Osteoblast (primary cell): ENCODE measurements at regions not wholly inside any gene's neighbourhood (a gene's known extent, or its start where the extent isn't known, plus 50 kb on each side); places are given as distances from the start of the nearest gene placed in this dataset.

ENCODE experiments used
- DNase-seq: peaks from one replicate; pipeline ENCODE4 v3.0.0; 2011; ENCODE audit warnings: low spot score, mixed read lengths; ENCODE audit not compliant: insufficient read length; ENCODE audit errors: missing footprints
- H2AFZ ChIP-seq: 2 replicates; pipeline ENCODE4 v1.6.0; 2011; ENCODE audit warnings: mild to moderate bottlenecking, low read length
- H3K27ac ChIP-seq: 2 replicates; pipeline ENCODE4 v1.5.1; 2011; ENCODE audit warnings: mild to moderate bottlenecking, low read depth, low read length, moderate library complexity
- H3K27me3 ChIP-seq: 2 replicates; pipeline ENCODE4 v1.6.0; 2012; ENCODE audit warnings: mild to moderate bottlenecking, control low read depth, inconsistent platforms, low read length, moderate library complexity; ENCODE audit not compliant: insufficient read depth
- H3K36me3 ChIP-seq: 2 replicates; pipeline ENCODE4 v1.5.1; 2011; ENCODE audit warnings: mild to moderate bottlenecking, low read length, control low read depth, moderate library complexity; ENCODE audit not compliant: insufficient read depth
- H3K4me1 ChIP-seq: 2 replicates; pipeline ENCODE4 v1.5.1; 2011; ENCODE audit warnings: mild to moderate bottlenecking, low read length, control low read depth, moderate library complexity; ENCODE audit not compliant: insufficient read depth
- H3K4me2 ChIP-seq: 2 replicates; pipeline ENCODE4 v1.6.0; 2011; ENCODE audit warnings: mild to moderate bottlenecking, low read length; ENCODE audit not compliant: insufficient read depth
- H3K4me3 ChIP-seq: fragments of 200-600 bp; sonication (generic); 3 replicates; pipeline ENCODE4 v1.5.1; 2012; ENCODE audit warnings: mild to moderate bottlenecking, low read length, inconsistent platforms; ENCODE audit not compliant: insufficient read depth
- H3K79me2 ChIP-seq: 2 replicates; pipeline ENCODE4 v1.6.0; 2012; ENCODE audit warnings: mild to moderate bottlenecking, low read length, control low read depth, inconsistent platforms; ENCODE audit not compliant: insufficient read depth
- H3K9me3 ChIP-seq: 2 replicates; pipeline ENCODE4 v1.5.1; 2011; ENCODE audit warnings: low read depth, low read length, control low read depth
- H4K20me1 ChIP-seq: 2 replicates; pipeline ENCODE4 v1.6.0; 2012; ENCODE audit warnings: mild to moderate bottlenecking, low read length, control low read depth; ENCODE audit not compliant: insufficient read depth
- TF ChIP-seq, protein P1 (sequence below): IDR thresholded peaks from 2 replicates; pipeline ENCODE4 v1.5.1; 2011; ENCODE audit warnings: mild to moderate bottlenecking, low read depth, low read length, moderate library complexity; ENCODE audit errors: extremely low read depth

DNA sequence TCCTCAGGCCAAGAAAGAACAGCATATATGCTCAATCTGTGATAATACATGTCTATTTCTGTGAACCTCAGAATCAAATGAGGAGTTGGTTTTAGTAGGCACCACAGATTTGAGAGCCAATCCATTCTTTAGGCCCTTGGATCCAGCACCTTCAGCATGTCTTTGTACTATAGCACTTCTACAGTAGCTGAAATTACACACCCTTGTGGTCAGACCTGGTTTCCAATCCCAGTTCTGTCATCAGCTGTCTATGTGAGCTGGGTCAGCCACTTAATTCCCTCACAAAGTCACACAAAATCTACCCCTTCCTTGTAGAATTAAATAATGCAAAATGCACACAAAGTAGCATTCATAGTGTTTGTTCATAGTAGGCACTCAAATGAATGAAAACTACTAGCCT, 381.3 kb upstream of the LARGE1 start:
- no peaks in the 10 kb centered on the region for H4K20me1 ChIP-seq
- DNase-seq: no peak
- H3K4me1 ChIP-seq: no peaks in the 10 kb centered on the region
- H3K4me3 ChIP-seq: no peak overlapping the region
- H3K9me3 ChIP-seq: peaks cover 2% of the 10 kb centered on the region
- no peaks in the 10 kb centered on the region for H3K79me2 ChIP-seq
- TF ChIP-seq, protein P1, sequence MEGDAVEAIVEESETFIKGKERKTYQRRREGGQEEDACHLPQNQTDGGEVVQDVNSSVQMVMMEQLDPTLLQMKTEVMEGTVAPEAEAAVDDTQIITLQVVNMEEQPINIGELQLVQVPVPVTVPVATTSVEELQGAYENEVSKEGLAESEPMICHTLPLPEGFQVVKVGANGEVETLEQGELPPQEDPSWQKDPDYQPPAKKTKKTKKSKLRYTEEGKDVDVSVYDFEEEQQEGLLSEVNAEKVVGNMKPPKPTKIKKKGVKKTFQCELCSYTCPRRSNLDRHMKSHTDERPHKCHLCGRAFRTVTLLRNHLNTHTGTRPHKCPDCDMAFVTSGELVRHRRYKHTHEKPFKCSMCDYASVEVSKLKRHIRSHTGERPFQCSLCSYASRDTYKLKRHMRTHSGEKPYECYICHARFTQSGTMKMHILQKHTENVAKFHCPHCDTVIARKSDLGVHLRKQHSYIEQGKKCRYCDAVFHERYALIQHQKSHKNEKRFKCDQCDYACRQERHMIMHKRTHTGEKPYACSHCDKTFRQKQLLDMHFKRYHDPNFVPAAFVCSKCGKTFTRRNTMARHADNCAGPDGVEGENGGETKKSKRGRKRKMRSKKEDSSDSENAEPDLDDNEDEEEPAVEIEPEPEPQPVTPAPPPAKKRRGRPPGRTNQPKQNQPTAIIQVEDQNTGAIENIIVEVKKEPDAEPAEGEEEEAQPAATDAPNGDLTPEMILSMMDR: no peak
- no peaks in the 10 kb centered on the region for H3K36me3 ChIP-seq
- H2AFZ ChIP-seq: no peak overlapping the region
- no peaks in the 10 kb centered on the region for H3K27me3 ChIP-seq
- H3K4me2 ChIP-seq: no peak overlapping the region
- no peak overlapping the region for H3K27ac ChIP-seq

DNA sequence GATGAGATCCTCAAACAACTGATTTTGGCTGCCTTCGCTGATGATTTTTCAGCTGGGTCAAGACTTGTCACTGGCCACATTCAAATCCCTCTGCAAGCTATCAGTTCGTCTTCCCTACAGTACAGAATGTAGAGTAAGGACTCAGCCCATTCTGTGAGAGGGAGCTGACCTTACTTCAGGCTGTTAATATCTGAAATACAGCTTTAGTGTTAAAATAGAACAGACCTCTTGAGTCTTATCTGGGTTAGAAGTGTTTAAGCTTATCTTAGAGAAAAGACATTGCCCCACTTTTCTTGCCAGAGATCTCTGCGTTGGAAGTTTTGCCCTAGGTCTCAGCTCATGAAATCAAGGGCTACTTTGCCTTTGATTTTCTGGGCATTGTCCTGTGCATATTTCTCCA, 383.4 kb upstream of the LARGE1 start:
- TF ChIP-seq, protein P1: no peak
- Histone ChIP-seq H3K4me1 (no peaks in the 10 kb centered on the region), H3K36me3 (no peaks in the 10 kb centered on the region), H3K4me2 (no peak overlapping the region), H3K79me2 (no peaks in the 10 kb centered on the region), H3K9me3 (peaks cover 4% of the 10 kb centered on the region), H3K4me3 (no peak overlapping the region), H3K27me3 (no peaks in the 10 kb centered on the region), H4K20me1 (no peaks in the 10 kb centered on the region), H2AFZ (no peak overlapping the region), H3K27ac (no peak overlapping the region)
- no peak for DNase-seq

DNA sequence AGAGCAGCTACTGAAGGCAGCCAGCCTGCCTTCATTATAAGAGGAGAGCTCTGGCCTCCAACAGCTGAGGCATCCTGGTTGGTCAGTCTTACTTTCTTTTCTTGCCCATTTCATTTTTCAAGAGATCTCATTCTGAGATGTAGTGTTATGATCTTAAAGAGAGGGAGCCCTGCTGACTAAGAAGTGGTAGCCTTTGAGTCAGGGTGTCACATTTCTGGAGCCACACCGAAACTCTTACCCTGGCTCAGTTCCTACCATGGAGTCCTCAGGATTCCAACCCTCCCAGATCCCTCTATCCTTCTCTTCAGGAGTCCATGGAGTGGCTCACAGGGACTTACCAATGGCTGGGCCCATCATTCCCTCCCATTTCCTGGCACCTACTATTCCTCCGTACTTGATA, 386.1 kb upstream of the LARGE1 start:
- Histone ChIP-seq H3K9me3 (peaks cover 4% of the 10 kb centered on the region), H3K27me3 (no peaks in the 10 kb centered on the region), H3K27ac (no peak overlapping the region), H2AFZ (no peak overlapping the region), H3K4me2 (no peak overlapping the region), H4K20me1 (no peaks in the 10 kb centered on the region), H3K4me1 (no peaks in the 10 kb centered on the region), H3K36me3 (no peaks in the 10 kb centered on the region), H3K4me3 (no peak overlapping the region), H3K79me2 (no peaks in the 10 kb centered on the region)
- DNase-seq: no peak
- TF ChIP-seq, protein P1: no peak

DNA sequence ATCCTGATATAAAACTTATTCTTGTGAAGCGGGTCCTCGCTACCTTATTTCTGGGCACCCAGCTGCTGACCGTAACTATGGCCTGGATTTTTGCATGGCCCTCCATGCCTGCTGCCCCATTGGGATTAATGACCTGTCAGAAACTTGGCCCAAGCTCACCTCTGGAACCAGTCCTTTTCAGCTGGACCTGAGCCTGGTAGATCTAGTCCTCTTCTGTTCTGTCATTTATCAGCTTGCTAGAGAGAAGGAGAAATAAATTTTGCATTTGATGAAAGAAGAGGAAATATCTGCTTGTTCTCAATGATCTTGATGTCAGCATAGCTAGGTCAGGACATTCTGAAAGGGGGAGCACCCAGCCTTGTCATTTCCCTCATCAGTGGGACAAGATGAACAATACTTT, 387.8 kb upstream of the LARGE1 start:
- Histone ChIP-seq H3K36me3 (no peaks in the 10 kb centered on the region), H3K4me3 (no peak overlapping the region), H3K79me2 (no peaks in the 10 kb centered on the region), H2AFZ (no peak overlapping the region), H3K27ac (no peak overlapping the region), H4K20me1 (no peaks in the 10 kb centered on the region), H3K4me2 (no peak overlapping the region), H3K4me1 (no peaks in the 10 kb centered on the region), H3K9me3 (peaks cover 2% of the 10 kb centered on the region), H3K27me3 (no peaks in the 10 kb centered on the region)
- no peak for DNase-seq
- TF ChIP-seq, protein P1: no peak
